CD14-positive monocyte (primary cell): ENCODE measurements at regions not wholly inside any gene's neighbourhood (a gene's known extent, or its start where the extent isn't known, plus 50 kb on each side); places are given as distances from the start of the nearest gene placed in this dataset.

Experiments
- DNase-seq, 3 donors: peaks; one replicate each; pipeline ENCODE4 v3.0.0-alpha.2; 2011 to 2022
- H2AFZ ChIP-seq: 2 replicates; pipeline ENCODE4 v1.6.0; 2012; ENCODE audit warnings: mild to moderate bottlenecking, low read depth, low read length, inconsistent platforms; ENCODE audit not compliant: insufficient read depth, poor library complexity, severe bottlenecking
- H3K27ac ChIP-seq, 2 donors: 1 replicate in 1 of 2; 2 replicates in 1 of 2; pipeline ENCODE4 v1.5.1; 2012 to 2013; ENCODE audit warnings: low read length in 2 of 2, control low read depth in 1 of 2, inconsistent platforms in 1 of 2, low read depth in 1 of 2, mild to moderate bottlenecking in 1 of 2
- H3K27me3 ChIP-seq, 2 donors: one replicate each; pipeline versions ENCODE4 v1.6.0 to v1.6.1; 2011 to 2013; ENCODE audit warnings: low read length in 2 of 2; ENCODE audit not compliant: control insufficient read depth in 2 of 2, insufficient read depth in 2 of 2
- H3K36me3 ChIP-seq, 2 donors: replicated peaks in 1 of 2; 1 replicate in 1 of 2; 2 replicates in 1 of 2; pipeline versions ENCODE4 v1.5.1 to v1.6.1; 2012 to 2013; ENCODE audit warnings: low read length in 2 of 2, control low read depth in 1 of 2, inconsistent platforms in 1 of 2, mild to moderate bottlenecking in 1 of 2; ENCODE audit not compliant: insufficient read depth in 2 of 2, control insufficient read depth in 1 of 2
- H3K4me1 ChIP-seq, 2 donors: 1 replicate in 1 of 2; 2 replicates in 1 of 2; pipeline versions ENCODE4 v1.5.1 to v1.6.1; 2012 to 2013; ENCODE audit warnings: low read length in 2 of 2, control low read depth in 1 of 2, inconsistent platforms in 1 of 2, mild to moderate bottlenecking in 1 of 2, moderate library complexity in 1 of 2; ENCODE audit not compliant: insufficient read depth in 2 of 2, control insufficient read depth in 1 of 2
- H3K4me2 ChIP-seq: replicated peaks from 2 replicates; pipeline ENCODE3; 2012; ENCODE audit warnings: low read length, moderate library complexity, mild to moderate bottlenecking; ENCODE audit not compliant: poor library complexity, severe bottlenecking; ENCODE audit errors: extremely low read depth
- H3K4me3 ChIP-seq, 3 experiments: fragments of 200-600 bp in 1 of 3; sonication (generic) in 1 of 3; replicated peaks in 1 of 3; 1 replicate in 2 of 3; 2 replicates in 1 of 3; pipeline ENCODE4 v1.5.1; 2011 to 2013; ENCODE audit warnings: low read length in 3 of 3, mild to moderate bottlenecking in 3 of 3, control low read depth in 2 of 3, low read depth in 2 of 3, inconsistent platforms in 1 of 3, moderate library complexity in 1 of 3
- H3K79me2 ChIP-seq: 2 replicates; pipeline ENCODE4 v1.6.0; 2012; ENCODE audit warnings: mild to moderate bottlenecking, control low read depth, inconsistent platforms, low read length, moderate library complexity; ENCODE audit not compliant: insufficient read depth
- H3K9ac ChIP-seq: 2 replicates; pipeline ENCODE4 v1.6.0; 2017; ENCODE audit warnings: low read length, mild to moderate bottlenecking; ENCODE audit not compliant: insufficient read depth, poor library complexity, severe bottlenecking
- H3K9me3 ChIP-seq, 2 donors: replicated peaks in 1 of 2; 1 replicate in 1 of 2; 2 replicates in 1 of 2; pipeline versions ENCODE4 v1.5.1 to v1.6.1; 2012 to 2013; ENCODE audit warnings: low read length in 2 of 2, control low read depth in 1 of 2; ENCODE audit not compliant: control insufficient read depth in 1 of 2, insufficient read depth in 1 of 2
- H4K20me1 ChIP-seq: 2 replicates; pipeline ENCODE4 v1.6.0; 2012; ENCODE audit warnings: mild to moderate bottlenecking, low read length, control low read depth, moderate library complexity; ENCODE audit not compliant: insufficient read depth
- H3K27ac Mint-ChIP-seq, 7 donors: one replicate each; pipeline ENCODE4 v1.8.0; 2020; ENCODE audit warnings: mild to moderate bottlenecking in 7 of 7, mixed read lengths in 7 of 7, moderate library complexity in 6 of 7, inconsistent platforms in 2 of 7
- H3K27me3 Mint-ChIP-seq, 3 donors: one replicate each; pipeline ENCODE4 v1.8.0; 2021 to 2022; ENCODE audit warnings: low read depth in 3 of 3, mild to moderate bottlenecking in 3 of 3, mixed read lengths in 3 of 3, moderate library complexity in 3 of 3, inconsistent platforms in 1 of 3
- H3K36me3 Mint-ChIP-seq, 2 donors: one replicate each; pipeline ENCODE4 v1.8.0; 2020; ENCODE audit warnings: mixed read lengths in 2 of 2, inconsistent platforms in 1 of 2, mild to moderate bottlenecking in 1 of 2
- H3K4me1 Mint-ChIP-seq: one replicate; pipeline ENCODE4 v1.8.0; 2020; ENCODE audit warnings: mild to moderate bottlenecking, mixed read lengths
- H3K4me3 Mint-ChIP-seq, 2 donors: one replicate each; pipeline ENCODE4 v1.8.0; 2020; ENCODE audit warnings: mild to moderate bottlenecking in 2 of 2, mixed read lengths in 2 of 2, moderate library complexity in 1 of 2
- H3K9me3 Mint-ChIP-seq, 7 donors: one replicate each; pipeline ENCODE4 v1.8.0; 2020 to 2022; ENCODE audit warnings: mixed read lengths in 7 of 7, mild to moderate bottlenecking in 6 of 7, moderate library complexity in 6 of 7, inconsistent platforms in 2 of 7
- CTCF ChIP-seq: fragments of 200-600 bp; IDR thresholded peaks from one replicate; pipeline ENCODE4 v1.8.0; 2022; ENCODE audit warnings: antibody characterized with exemption, mild to moderate bottlenecking
- WGBS: methylation state at CpG from one replicate; pipeline ENCODE4 v1.1.5; 2013; ENCODE audit warnings: missing lambda C conversion rate; ENCODE audit not compliant: insufficient coverage; 5-methylcytosine and 5-hydroxymethylcytosine counted together
- intact Hi-C, 2 donors: fragments of 100-400 bp; cut with micrococcal nuclease; formaldehyde crosslinking; loops; one replicate each; pipeline versions ENCODE4 v1.15.0 to v1.15.1; 2023

- H2AFZ ChIP-seq = no peak overlapping the region
- H3K4me3 ChIP-seq = no peak overlapping the region
- no peak overlapping the region for H3K27ac ChIP-seq
- H3K4me1 Mint-ChIP-seq = no peaks in the 10 kb centered on the region
- H3K4me2 ChIP-seq = no peak overlapping the region
- H3K79me2 ChIP-seq = no peaks in the 10 kb centered on the region
- no peaks in the 10 kb centered on the region for H3K36me3 ChIP-seq
- H3K27ac Mint-ChIP-seq = peak overlapping the region in 1 of 7 donors; percentile 30
- H3K27me3 ChIP-seq = no peaks in the 10 kb centered on the region
- no peak overlapping the region for H3K4me3 Mint-ChIP-seq
- no peaks in the 10 kb centered on the region for H3K36me3 Mint-ChIP-seq
- H3K9ac ChIP-seq = no peak overlapping the region
- 92% methylated on average over 3 of the region's 3 CpGs for WGBS
- no peaks in the 10 kb centered on the region for H3K9me3 ChIP-seq
- H3K9me3 Mint-ChIP-seq = peaks cover 0 to 1% (median 0%) of the 10 kb centered on the region in 7 donors
- H3K4me1 ChIP-seq = no peaks in the 10 kb centered on the region
- H4K20me1 ChIP-seq = no peaks in the 10 kb centered on the region
- no peak for TF ChIP-seq CTCF
- intact Hi-C loops = no loop called here
- no peak for DNase-seq
- H3K27me3 Mint-ChIP-seq = peaks cover 0 to 7% (median 4%) of the 10 kb centered on the region in 3 donors
Observed at GRCh38 chr11:11043721-11044120, 185.9 kb upstream of the ZBED5 start.

GRCh38 chr11:11039208-11039965 is 181.5 kb upstream of the ZBED5 start:
- Histone ChIP-seq H3K27me3 (no peaks in the 10 kb centered on the region), H2AFZ (no peak overlapping the region), H3K9me3 (no peaks in the 10 kb centered on the region), H3K4me2 (no peak overlapping the region), H3K27ac (no peak overlapping the region), H3K4me3 (no peak overlapping the region), H3K36me3 (no peaks in the 10 kb centered on the region), H3K4me1 (no peaks in the 10 kb centered on the region), H4K20me1 (no peaks in the 10 kb centered on the region), H3K9ac (no peak overlapping the region), H3K79me2 (no peaks in the 10 kb centered on the region)
- intact Hi-C loops = no loop called here
- Mint-ChIP-seq H3K4me3 (no peak overlapping the region), H3K4me1 (no peaks in the 10 kb centered on the region), H3K27me3 (peaks cover 1 to 2% (median 1%) of the 10 kb centered on the region in 3 donors), H3K9me3 (no peaks in the 10 kb centered on the region), H3K27ac (no peak overlapping the region), H3K36me3 (no peaks in the 10 kb centered on the region)
- 96% methylated on average over 4 of the region's 5 CpGs for WGBS
- no peak for DNase-seq
- no peak for TF ChIP-seq CTCF
